ENCODE measurements at regions not wholly inside any gene's neighbourhood (a gene's known extent, or its start where the extent isn't known, plus 50 kb on each side); places are given as distances from the start of the nearest gene placed in this dataset.
"Not testable (repeated sequence)": the region's sequence is repeated elsewhere in the genome, so short reads cannot be mapped to it uniquely, and the experiment has no call there.

- no peaks in the 10 kb centered on the region for H3K36me3 ChIP-seq (ENCODE audit: control insufficient read depth, insufficient read depth, low read length)
- no peaks in the 10 kb centered on the region for H3K27me3 ChIP-seq (ENCODE audit: control insufficient read depth, insufficient read depth, low read length)
- H3K4me3 ChIP-seq (ENCODE audit: low read depth, low read length) = no peak overlapping the region
- H3K9ac ChIP-seq (ENCODE audit: low read depth, low read length) = no peak overlapping the region
- no peaks in the 10 kb centered on the region for H3K4me1 ChIP-seq (ENCODE audit: control insufficient read depth, insufficient read depth, low read length)
- no peaks in the 10 kb centered on the region for H3K9me3 ChIP-seq (ENCODE audit: control insufficient read depth, insufficient read depth, low read length)
- no peak overlapping the region for H3K27ac ChIP-seq (ENCODE audit: low read depth, low read length)
Measured at GRCh38 chr4:66123831-66124413, 453.6 kb upstream of the EPHA5 start.

GRCh38 chr4:66123190-66123589, 452.9 kb upstream of the EPHA5 start:
- no peaks in the 10 kb centered on the region for H3K4me1 ChIP-seq (ENCODE audit: control insufficient read depth, insufficient read depth, low read length)
- H3K36me3 ChIP-seq (ENCODE audit: control insufficient read depth, insufficient read depth, low read length) = no peaks in the 10 kb centered on the region
- no peaks in the 10 kb centered on the region for H3K27me3 ChIP-seq (ENCODE audit: control insufficient read depth, insufficient read depth, low read length)
- H3K4me3 ChIP-seq (ENCODE audit: low read depth, low read length) = no peak overlapping the region
- no peaks in the 10 kb centered on the region for H3K9me3 ChIP-seq (ENCODE audit: control insufficient read depth, insufficient read depth, low read length)
- H3K27ac ChIP-seq (ENCODE audit: low read depth, low read length) = no peak overlapping the region
- no peak overlapping the region for H3K9ac ChIP-seq (ENCODE audit: low read depth, low read length)

- not testable (repeated sequence) for H3K4me3 ChIP-seq (ENCODE audit: low read depth, low read length); H3K27ac ChIP-seq (ENCODE audit: low read depth, low read length); H3K9ac ChIP-seq (ENCODE audit: low read depth, low read length); H3K36me3 ChIP-seq (ENCODE audit: control insufficient read depth, insufficient read depth, low read length); H3K9me3 ChIP-seq (ENCODE audit: control insufficient read depth, insufficient read depth, low read length); H3K27me3 ChIP-seq (ENCODE audit: control insufficient read depth, insufficient read depth, low read length); H3K4me1 ChIP-seq (ENCODE audit: control insufficient read depth, insufficient read depth, low read length)
Measured at GRCh38 chr4:66115231-66115630, 444.9 kb upstream of the EPHA5 start.

- Histone ChIP-seq H3K27me3 (ENCODE audit: control insufficient read depth, insufficient read depth, low read length) (no peaks in the 10 kb centered on the region), H3K4me3 (ENCODE audit: low read depth, low read length) (no peak overlapping the region), H3K36me3 (ENCODE audit: control insufficient read depth, insufficient read depth, low read length) (no peaks in the 10 kb centered on the region), H3K4me1 (ENCODE audit: control insufficient read depth, insufficient read depth, low read length) (no peaks in the 10 kb centered on the region), H3K9ac (ENCODE audit: low read depth, low read length) (no peak overlapping the region), H3K9me3 (ENCODE audit: control insufficient read depth, insufficient read depth, low read length) (no peaks in the 10 kb centered on the region), H3K27ac (ENCODE audit: low read depth, low read length) (no peak overlapping the region)
Measured at GRCh38 chr4:66108898-66109297, 438.6 kb upstream of the EPHA5 start.

- Histone ChIP-seq H3K27ac (ENCODE audit: low read depth, low read length) (no peak overlapping the region), H3K27me3 (ENCODE audit: control insufficient read depth, insufficient read depth, low read length) (no peaks in the 10 kb centered on the region), H3K9me3 (ENCODE audit: control insufficient read depth, insufficient read depth, low read length) (no peaks in the 10 kb centered on the region), H3K36me3 (ENCODE audit: control insufficient read depth, insufficient read depth, low read length) (no peaks in the 10 kb centered on the region), H3K4me1 (ENCODE audit: control insufficient read depth, insufficient read depth, low read length) (no peaks in the 10 kb centered on the region), H3K9ac (ENCODE audit: low read depth, low read length) (no peak overlapping the region), H3K4me3 (ENCODE audit: low read depth, low read length) (no peak overlapping the region)
Measured at GRCh38 chr4:66097218-66097617, 426.9 kb upstream of the EPHA5 start.

- Histone ChIP-seq H3K27ac (ENCODE audit: low read depth, low read length) (no peak overlapping the region), H3K4me3 (ENCODE audit: low read depth, low read length) (no peak overlapping the region), H3K9ac (ENCODE audit: low read depth, low read length) (no peak overlapping the region), H3K27me3 (ENCODE audit: control insufficient read depth, insufficient read depth, low read length) (no peaks in the 10 kb centered on the region), H3K9me3 (ENCODE audit: control insufficient read depth, insufficient read depth, low read length) (no peaks in the 10 kb centered on the region), H3K4me1 (ENCODE audit: control insufficient read depth, insufficient read depth, low read length) (no peaks in the 10 kb centered on the region), H3K36me3 (ENCODE audit: control insufficient read depth, insufficient read depth, low read length) (no peaks in the 10 kb centered on the region)
Measured at GRCh38 chr4:66095065-66095464, 424.8 kb upstream of the EPHA5 start.

- H3K9me3 ChIP-seq (ENCODE audit: control insufficient read depth, insufficient read depth, low read length) = no peaks in the 10 kb centered on the region
- H3K4me1 ChIP-seq (ENCODE audit: control insufficient read depth, insufficient read depth, low read length) = no peaks in the 10 kb centered on the region
Measured at GRCh38 chr4:66094070-66094469, 423.8 kb upstream of the EPHA5 start.

GRCh38 chr4:66091786-66092185, 421.5 kb upstream of the EPHA5 start:
- no peaks in the 10 kb centered on the region for H3K27me3 ChIP-seq (ENCODE audit: control insufficient read depth, insufficient read depth, low read length)
- H3K4me3 ChIP-seq (ENCODE audit: low read depth, low read length) = no peak overlapping the region
- no peaks in the 10 kb centered on the region for H3K4me1 ChIP-seq (ENCODE audit: control insufficient read depth, insufficient read depth, low read length)
- H3K36me3 ChIP-seq (ENCODE audit: control insufficient read depth, insufficient read depth, low read length) = no peaks in the 10 kb centered on the region
- no peak overlapping the region for H3K9ac ChIP-seq (ENCODE audit: low read depth, low read length)
- no peak overlapping the region for H3K27ac ChIP-seq (ENCODE audit: low read depth, low read length)
- H3K9me3 ChIP-seq (ENCODE audit: control insufficient read depth, insufficient read depth, low read length) = no peaks in the 10 kb centered on the region

More at GRCh38 chr4:66094070-66094469, 423.8 kb upstream of the EPHA5 start:
- Histone ChIP-seq H3K36me3 (ENCODE audit: control insufficient read depth, insufficient read depth, low read length) (no peaks in the 10 kb centered on the region), H3K4me3 (ENCODE audit: low read depth, low read length) (no peak overlapping the region), H3K27me3 (ENCODE audit: control insufficient read depth, insufficient read depth, low read length) (no peaks in the 10 kb centered on the region), H3K9ac (ENCODE audit: low read depth, low read length) (no peak overlapping the region), H3K27ac (ENCODE audit: low read depth, low read length) (no peak overlapping the region)

- H3K9ac ChIP-seq (ENCODE audit: low read depth, low read length) = no peak overlapping the region
- H3K9me3 ChIP-seq (ENCODE audit: control insufficient read depth, insufficient read depth, low read length) = no peaks in the 10 kb centered on the region
- no peak overlapping the region for H3K4me3 ChIP-seq (ENCODE audit: low read depth, low read length)
- no peaks in the 10 kb centered on the region for H3K36me3 ChIP-seq (ENCODE audit: control insufficient read depth, insufficient read depth, low read length)
- H3K27ac ChIP-seq (ENCODE audit: low read depth, low read length) = no peak overlapping the region
- H3K4me1 ChIP-seq (ENCODE audit: control insufficient read depth, insufficient read depth, low read length) = no peaks in the 10 kb centered on the region
- H3K27me3 ChIP-seq (ENCODE audit: control insufficient read depth, insufficient read depth, low read length) = no peaks in the 10 kb centered on the region
Measured at GRCh38 chr4:66073961-66074360, 403.7 kb upstream of the EPHA5 start.

GRCh38 chr4:66071911-66072310, 401.6 kb upstream of the EPHA5 start:
- Histone ChIP-seq H3K27me3 (ENCODE audit: control insufficient read depth, insufficient read depth, low read length) (no peaks in the 10 kb centered on the region), H3K9ac (ENCODE audit: low read depth, low read length) (no peak overlapping the region), H3K27ac (ENCODE audit: low read depth, low read length) (no peak overlapping the region), H3K4me1 (ENCODE audit: control insufficient read depth, insufficient read depth, low read length) (no peaks in the 10 kb centered on the region), H3K9me3 (ENCODE audit: control insufficient read depth, insufficient read depth, low read length) (no peaks in the 10 kb centered on the region), H3K4me3 (ENCODE audit: low read depth, low read length) (no peak overlapping the region), H3K36me3 (ENCODE audit: control insufficient read depth, insufficient read depth, low read length) (no peaks in the 10 kb centered on the region)

GRCh38 chr4:66062921-66063320, 392.6 kb upstream of the EPHA5 start:
- Histone ChIP-seq H3K9me3 (ENCODE audit: control insufficient read depth, insufficient read depth, low read length) (no peaks in the 10 kb centered on the region), H3K9ac (ENCODE audit: low read depth, low read length) (no peak overlapping the region), H3K4me3 (ENCODE audit: low read depth, low read length) (no peak overlapping the region), H3K27ac (ENCODE audit: low read depth, low read length) (no peak overlapping the region), H3K4me1 (ENCODE audit: control insufficient read depth, insufficient read depth, low read length) (no peaks in the 10 kb centered on the region), H3K36me3 (ENCODE audit: control insufficient read depth, insufficient read depth, low read length) (no peaks in the 10 kb centered on the region), H3K27me3 (ENCODE audit: control insufficient read depth, insufficient read depth, low read length) (no peaks in the 10 kb centered on the region)

- Histone ChIP-seq H3K4me1 (ENCODE audit: control insufficient read depth, insufficient read depth, low read length) (no peaks in the 10 kb centered on the region), H3K36me3 (ENCODE audit: control insufficient read depth, insufficient read depth, low read length) (no peaks in the 10 kb centered on the region), H3K9me3 (ENCODE audit: control insufficient read depth, insufficient read depth, low read length) (no peaks in the 10 kb centered on the region), H3K27ac (ENCODE audit: low read depth, low read length) (no peak overlapping the region), H3K4me3 (ENCODE audit: low read depth, low read length) (no peak overlapping the region), H3K27me3 (ENCODE audit: control insufficient read depth, insufficient read depth, low read length) (no peaks in the 10 kb centered on the region), H3K9ac (ENCODE audit: low read depth, low read length) (no peak overlapping the region)
Measured at GRCh38 chr4:66062044-66062443, 391.8 kb upstream of the EPHA5 start.

Data from HUES48 (cell line).